A673 (cell line): ENCODE measurements at regions not wholly inside any gene's neighbourhood (a gene's known extent, or its start where the extent isn't known, plus 50 kb on each side); places are given as distances from the start of the nearest gene placed in this dataset.
"Not testable (repeated sequence)": the region's sequence is repeated elsewhere in the genome, so short reads cannot be mapped to it uniquely, and the experiment has no call there.

Experiments used
- BruUV-seq: library from RNA; stranded (reverse); fragments of 400-500 nt; replicated peaks from 2 replicates; lab custom pipeline; 2021; lab: Mats Ljungman, UMichigan
- CTCF ChIA-PET: fragments of 300-600 bp; sonication (Branson Sonifier 250); formaldehyde crosslinking; loops from one replicate; lab custom pipeline; 2022; ENCODE audit warnings: antibody characterized with exemption; lab: Charles Lee
- POLR2A ChIA-PET: fragments of 300-600 bp; sonication (Branson Sonifier 250); formaldehyde crosslinking; loops from one replicate; lab custom pipeline; 2022; ENCODE audit warnings: antibody characterized with exemption; ENCODE audit not compliant: low non-redundant PET; lab: Charles Lee
- DNase-seq: peaks from one replicate; pipeline ENCODE4 v3.0.0-alpha.2; 2015; ENCODE audit warnings: low spot score
- H3K27ac ChIP-seq: fragments of 200-600 bp; sonication (generic); 2 replicates; pipeline ENCODE4 v1.5.1; 2016; ENCODE audit warnings: mixed run types, low read depth, mild to moderate bottlenecking, mixed read lengths, antibody characterized with exemption, low read length; ENCODE audit not compliant: poor library complexity, severe bottlenecking
- H3K27me3 ChIP-seq: fragments of 200-600 bp; sonication (generic); replicated peaks from 2 replicates; pipeline ENCODE4 v1.6.1; 2017; ENCODE audit warnings: mixed run types, low read depth, mild to moderate bottlenecking, mixed read lengths, antibody characterized with exemption, low read length; ENCODE audit not compliant: insufficient read depth, poor library complexity
- H3K36me3 ChIP-seq: fragments of 200-600 bp; sonication (generic); 2 replicates; pipeline ENCODE4 v1.6.1; 2016; ENCODE audit warnings: mixed run types, mild to moderate bottlenecking, mixed read lengths, antibody characterized with exemption, low read length; ENCODE audit not compliant: insufficient read depth, poor library complexity, severe bottlenecking
- H3K4me1 ChIP-seq: fragments of 200-600 bp; sonication (generic); 2 replicates; pipeline ENCODE4 v1.6.1; 2017; ENCODE audit warnings: mixed run types, mild to moderate bottlenecking, mixed read lengths, antibody characterized with exemption, low read length; ENCODE audit not compliant: insufficient read depth, poor library complexity, severe bottlenecking
- H3K4me3 ChIP-seq: fragments of 200-600 bp; sonication (generic); 2 replicates; pipeline ENCODE4 v1.5.1; 2016; ENCODE audit warnings: low read depth, mixed run types, mild to moderate bottlenecking, mixed read lengths, low read length; ENCODE audit not compliant: poor library complexity, severe bottlenecking
- H3K9me3 ChIP-seq: fragments of 200-600 bp; sonication (generic); 2 replicates; pipeline ENCODE4 v1.6.1; 2016; ENCODE audit warnings: mixed run types, low read depth, mild to moderate bottlenecking, mixed read lengths, antibody characterized with exemption, low read length; ENCODE audit not compliant: poor library complexity, severe bottlenecking
- CTCF ChIP-seq: fragments of 300-800, 200-600 bp; sonication (generic); conservative IDR thresholded peaks from 2 replicates; pipeline ENCODE4 v1.5.1; 2017; ENCODE audit warnings: low read depth, mild to moderate bottlenecking, antibody characterized with exemption, low read length, moderate library complexity, mixed read lengths
- EZH2 ChIP-seq: fragments of 200-600 bp; sonication (generic); IDR thresholded peaks from 2 replicates; pipeline ENCODE4 v1.6.1; 2017; ENCODE audit warnings: borderline replicate concordance, low read depth, mild to moderate bottlenecking, mixed read lengths, antibody characterized with exemption, low read length; ENCODE audit not compliant: poor library complexity, severe bottlenecking
- intact Hi-C: fragments of 100-400 bp; cut with micrococcal nuclease; formaldehyde crosslinking; loops from one replicate; pipeline ENCODE4 v1.10.0; 2022; ENCODE audit not compliant: unreplicated experiment

GRCh38 chrX:39493168-39493567 lies 604.6 kb downstream of the BCOR start:
- ChIA-PET POLR2A (no interaction called here), CTCF (no interaction called here)
- Histone ChIP-seq H3K27me3 (no peaks in the 10 kb centered on the region), H3K4me3 (no peak overlapping the region), H3K9me3 (no peaks in the 10 kb centered on the region), H3K4me1 (no peaks in the 10 kb centered on the region), H3K36me3 (no peaks in the 10 kb centered on the region), H3K27ac (no peak overlapping the region)
- DNase-seq = no peak
- intact Hi-C loops = loop anchor here (2.0 kb wide), 1 partner anchor 20 kb away; no protein-coding TSS in a partner anchor
- BruUV-seq = no TSS peak
- no peak for TF ChIP-seq EZH2
- no peak for TF ChIP-seq CTCF

- H3K27ac ChIP-seq, H3K4me3 ChIP-seq, H3K9me3 ChIP-seq, H3K36me3 ChIP-seq, H3K4me1 ChIP-seq, H3K27me3 ChIP-seq, CTCF ChIA-PET, BruUV-seq, intact Hi-C loops, DNase-seq: not testable (repeated sequence)
- POLR2A ChIA-PET = interaction anchor here (0.6 kb wide), 1 partner anchor 311 kb away, joined by 3 read pairs; no protein-coding TSS in a partner anchor
These were observed 600.6 kb downstream of the BCOR start for GRCh38 chrX:39497117-39497516.

GRCh38 chrX:39497702-39498265 lies 600.0 kb downstream of the BCOR start:
- Histone ChIP-seq H3K4me3 (no peak overlapping the region), H3K36me3 (no peaks in the 10 kb centered on the region), H3K27ac (no peak overlapping the region), H3K27me3 (no peaks in the 10 kb centered on the region), H3K9me3 (no peaks in the 10 kb centered on the region), H3K4me1 (no peaks in the 10 kb centered on the region)
- DNase-seq = no peak
- intact Hi-C loops = no loop called here
- ChIA-PET POLR2A (no interaction called here), CTCF (no interaction called here)
- TF ChIP-seq EZH2 = no peak
- TF ChIP-seq CTCF = no peak
- no TSS peak for BruUV-seq

- Histone ChIP-seq H3K27ac (no peak overlapping the region), H3K36me3 (no peaks in the 10 kb centered on the region), H3K9me3 (no peaks in the 10 kb centered on the region), H3K4me3 (no peak overlapping the region), H3K27me3 (no peaks in the 10 kb centered on the region), H3K4me1 (no peaks in the 10 kb centered on the region)
- intact Hi-C loops = no loop called here
- POLR2A ChIA-PET = no interaction called here
- BruUV-seq = no TSS peak
- TF ChIP-seq CTCF = no peak
- TF ChIP-seq EZH2 = no peak
- CTCF ChIA-PET = no interaction called here
- DNase-seq = no peak
These were observed 597.8 kb downstream of the BCOR start for GRCh38 chrX:39499996-39500395.
